GM18505 (cell line): ENCODE measurements at regions not wholly inside any gene's neighbourhood (a gene's known extent, or its start where the extent isn't known, plus 50 kb on each side); places are given as distances from the start of the nearest gene placed in this dataset.

Experiments used
- ATAC-seq: cut with Tn5 transposase; IDR thresholded peaks from one replicate; pipeline ENCODE4 v1.9.1; 2021; ENCODE audit not compliant: unreplicated experiment
- POLR2A ChIP-seq: IDR thresholded peaks from 4 replicates; pipeline ENCODE4 v1.6.1; 2011; ENCODE audit warnings: borderline replicate concordance; ENCODE audit not compliant: insufficient read depth, insufficient read length; ENCODE audit errors: extremely low read depth

DNA sequence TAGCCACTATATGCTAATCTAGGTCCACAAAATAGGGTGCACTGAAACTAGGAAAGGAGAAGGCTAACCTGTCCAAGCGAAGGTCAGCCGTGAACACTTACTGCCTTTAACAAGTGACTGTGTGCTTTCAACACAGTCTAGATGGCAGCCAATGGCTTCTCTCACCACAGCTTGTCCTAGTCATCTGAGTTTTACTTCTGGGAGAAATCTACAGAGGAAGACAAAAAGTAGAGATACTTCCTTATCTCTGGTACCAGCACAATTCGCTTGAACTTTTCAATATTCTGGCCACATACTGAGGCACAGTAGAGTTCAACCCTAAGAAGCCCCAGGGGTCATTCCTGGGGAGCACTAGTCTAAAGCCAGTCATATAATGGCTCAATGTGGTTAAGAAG, 176.9 kb downstream of the BTG1 start:
- TF ChIP-seq POLR2A = no peak
- ATAC-seq = no peak

DNA sequence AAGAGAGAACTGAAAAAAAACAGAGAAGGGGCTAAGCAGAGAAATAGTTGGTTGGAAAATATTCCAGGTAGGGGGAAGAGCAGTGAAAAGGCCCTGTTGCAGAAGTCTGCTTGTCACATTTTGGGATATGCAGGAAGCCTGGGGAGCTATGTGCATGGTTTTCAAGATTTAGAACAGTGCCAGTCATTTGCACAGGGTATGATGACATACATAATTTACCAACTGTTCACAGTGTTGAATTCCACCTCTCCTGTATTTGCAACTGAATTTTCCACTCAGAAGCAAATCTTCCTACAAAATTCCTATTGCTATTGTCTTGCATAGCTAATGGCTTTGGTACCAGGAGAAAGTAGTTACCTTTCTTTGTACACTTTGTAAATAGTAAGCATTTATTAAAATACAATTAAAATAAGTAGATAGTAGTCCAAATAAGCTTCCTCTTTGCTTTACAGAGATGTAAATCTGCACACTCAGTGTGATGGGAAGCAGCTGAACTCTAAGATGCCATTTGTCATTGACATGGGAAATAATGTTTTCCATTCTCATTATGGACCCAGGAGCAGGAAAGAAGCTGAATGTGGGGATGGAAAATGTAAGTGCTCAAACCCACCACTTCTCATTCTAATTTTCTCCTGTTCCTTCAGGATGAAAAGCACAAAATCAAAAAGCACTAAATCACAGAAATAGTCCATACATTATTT, 177.4 kb downstream of the BTG1 start:
- no peak for ATAC-seq
- no peak for TF ChIP-seq POLR2A

GRCh38 chr12:91967590-91967989, 178.1 kb downstream of the BTG1 start:
- ATAC-seq = no peak
- TF ChIP-seq POLR2A = no peak

- ATAC-seq = no peak
- TF ChIP-seq POLR2A = no peak
Observed at GRCh38 chr12:91965781-91966180, 179.9 kb downstream of the BTG1 start.

DNA sequence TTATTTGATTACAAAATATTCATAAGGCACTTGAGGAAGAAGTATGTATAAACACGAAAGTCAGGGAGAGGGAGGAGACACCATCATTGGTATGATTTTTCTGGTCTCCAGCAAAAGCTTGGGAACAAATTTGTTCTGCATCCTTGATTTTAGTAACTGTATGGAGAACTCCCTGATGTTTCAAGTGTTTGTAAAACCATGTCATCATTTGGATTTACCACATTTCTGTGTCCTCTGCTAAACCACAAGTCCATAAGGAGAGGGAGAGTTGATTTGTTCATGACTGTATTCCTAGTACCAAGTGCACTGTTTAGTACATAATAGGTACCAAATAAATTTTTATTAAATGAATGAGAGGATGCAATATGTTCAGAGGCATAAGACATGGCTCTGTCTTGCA, 181.1 kb downstream of the BTG1 start:
- no peak for TF ChIP-seq POLR2A
- no peak for ATAC-seq

GRCh38 chr12:91959220-91959619, 186.4 kb downstream of the BTG1 start:
- ATAC-seq = no peak
- TF ChIP-seq POLR2A = no peak

- TF ChIP-seq POLR2A = no peak
- no peak for ATAC-seq
Observed at GRCh38 chr12:91958816-91959215, 186.8 kb downstream of the BTG1 start.

DNA sequence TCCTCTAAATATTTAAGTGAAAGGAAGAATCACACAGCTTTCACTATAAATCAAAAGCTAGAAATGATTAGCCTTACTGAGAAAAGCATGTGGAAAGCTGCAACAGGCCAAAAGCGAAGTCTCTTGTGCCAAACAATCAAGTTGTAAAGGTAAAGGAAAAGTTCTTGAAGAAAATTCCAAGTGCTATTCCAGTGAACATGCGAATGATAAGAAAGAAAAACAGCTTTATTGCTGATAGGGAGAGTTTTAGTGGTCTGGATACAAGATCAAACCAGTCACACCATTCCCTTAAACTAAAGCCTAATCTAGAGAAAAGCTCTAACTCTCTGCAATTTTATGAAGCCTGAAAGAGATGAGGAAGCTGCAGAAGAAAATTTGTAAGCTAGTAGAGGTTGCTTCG, 190.9 kb downstream of the BTG1 start:
- ATAC-seq = no peak
- no peak for TF ChIP-seq POLR2A

GRCh38 chr12:91954326-91954725, 191.3 kb downstream of the BTG1 start:
- no peak for TF ChIP-seq POLR2A
- no peak for ATAC-seq

GRCh38 chr12:91952916-91953315, 192.7 kb downstream of the BTG1 start:
- no peak for ATAC-seq
- TF ChIP-seq POLR2A = no peak

GRCh38 chr12:91951571-91951970, 194.1 kb downstream of the BTG1 start:
- TF ChIP-seq POLR2A = no peak
- ATAC-seq = no peak

GRCh38 chr12:91948504-91948903, 197.1 kb downstream of the BTG1 start:
- TF ChIP-seq POLR2A = no peak
- no peak for ATAC-seq

- no peak for TF ChIP-seq POLR2A
- peak; percentile 92 for ATAC-seq
Observed at GRCh38 chr12:91947459-91947858, 198.2 kb downstream of the BTG1 start.

GRCh38 chr12:91944637-91945036, 201.0 kb downstream of the BTG1 start:
- ATAC-seq = no peak
- no peak for TF ChIP-seq POLR2A
